Type B pancreatic cell (in vitro differentiated cells): ENCODE measurements at regions not wholly inside any gene's neighbourhood (a gene's known extent, or its start where the extent isn't known, plus 50 kb on each side); places are given as distances from the start of the nearest gene placed in this dataset.

Experiments used
- DNase-seq: peaks from one replicate; pipeline ENCODE4 v3.0.0; 2021; ENCODE audit warnings: mixed read lengths; ENCODE audit not compliant: unreplicated experiment; ENCODE audit errors: extremely low spot score
- H3K27ac Mint-ChIP-seq: 2 replicates; pipeline ENCODE4 v1.8.0; 2021; ENCODE audit warnings: mild to moderate bottlenecking, mixed read lengths
- H3K27me3 Mint-ChIP-seq: 2 replicates; pipeline ENCODE4 v1.8.0; 2021; ENCODE audit warnings: mixed read lengths
- H3K36me3 Mint-ChIP-seq: 2 replicates; pipeline ENCODE4 v1.8.0; 2021; ENCODE audit warnings: mixed read lengths
- H3K4me1 Mint-ChIP-seq: one replicate; pipeline ENCODE4 v1.8.0; 2021; ENCODE audit warnings: mixed read lengths; ENCODE audit not compliant: unreplicated experiment
- H3K4me3 Mint-ChIP-seq: 2 replicates; pipeline ENCODE4 v1.8.0; 2021; ENCODE audit warnings: mild to moderate bottlenecking, mixed read lengths
- H3K9me3 Mint-ChIP-seq: 2 replicates; pipeline ENCODE4 v1.8.0; 2021; ENCODE audit warnings: mixed read lengths
- CTCF ChIP-seq: fragments of 200-600 bp; sonication (generic); conservative IDR thresholded peaks from 2 replicates; pipeline ENCODE4 v1.5.0; 2021; ENCODE audit warnings: antibody characterized with exemption, mild to moderate bottlenecking

- no peak for DNase-seq
- no peak for TF ChIP-seq CTCF
- Mint-ChIP-seq H3K36me3 (peaks cover 4% of the 10 kb centered on the region), H3K27me3 (no peaks in the 10 kb centered on the region), H3K4me1 (peaks cover 24% of the 10 kb centered on the region), H3K9me3 (peaks cover 9% of the 10 kb centered on the region), H3K27ac (no peak overlapping the region), H3K4me3 (no peak overlapping the region)
Observed at GRCh38 chr15:47570881-47571640, 146.2 kb upstream of the SEMA6D start.

- no peak for DNase-seq
Observed at GRCh38 chr15:47573673-47574072, 143.6 kb upstream of the SEMA6D start.

GRCh38 chr15:47577000-47577399, 140.3 kb upstream of the SEMA6D start:
- peaks cover 9% of the 10 kb centered on the region for H3K9me3 Mint-ChIP-seq
- peak overlapping the region; percentile 10 for H3K4me3 Mint-ChIP-seq

More at GRCh38 chr15:47573673-47574072, 143.6 kb upstream of the SEMA6D start:
- H3K27ac Mint-ChIP-seq, result no peak overlapping the region
- H3K9me3 Mint-ChIP-seq, result peaks cover 9% of the 10 kb centered on the region
- no peak overlapping the region for H3K4me3 Mint-ChIP-seq
- peaks cover 37% of the 10 kb centered on the region for H3K4me1 Mint-ChIP-seq
- no peaks in the 10 kb centered on the region for H3K27me3 Mint-ChIP-seq
- peaks cover 4% of the 10 kb centered on the region for H3K36me3 Mint-ChIP-seq
- no peak for TF ChIP-seq CTCF

GRCh38 chr15:47577461-47577860, 139.8 kb upstream of the SEMA6D start:
- TF ChIP-seq CTCF, result no peak
- Mint-ChIP-seq H3K36me3 (peaks cover 4% of the 10 kb centered on the region), H3K4me3 (no peak overlapping the region), H3K27ac (no peak overlapping the region), H3K4me1 (peaks cover 29% of the 10 kb centered on the region), H3K27me3 (no peaks in the 10 kb centered on the region), H3K9me3 (peaks cover 9% of the 10 kb centered on the region)
- DNase-seq, result no peak

More at GRCh38 chr15:47577000-47577399, 140.3 kb upstream of the SEMA6D start:
- H3K27ac Mint-ChIP-seq, result no peak overlapping the region
- no peak for DNase-seq
- no peak for TF ChIP-seq CTCF
- peaks cover 29% of the 10 kb centered on the region for H3K4me1 Mint-ChIP-seq
- no peaks in the 10 kb centered on the region for H3K27me3 Mint-ChIP-seq
- peaks cover 4% of the 10 kb centered on the region for H3K36me3 Mint-ChIP-seq

- no peak overlapping the region for H3K27ac Mint-ChIP-seq
- no peaks in the 10 kb centered on the region for H3K27me3 Mint-ChIP-seq
- DNase-seq, result no peak
- H3K4me3 Mint-ChIP-seq, result no peak overlapping the region
- H3K4me1 Mint-ChIP-seq, result peaks cover 6% of the 10 kb centered on the region
- no peaks in the 10 kb centered on the region for H3K9me3 Mint-ChIP-seq
- no peaks in the 10 kb centered on the region for H3K36me3 Mint-ChIP-seq
- TF ChIP-seq CTCF, result no peak
Observed at GRCh38 chr15:47582233-47582632, 135.1 kb upstream of the SEMA6D start.
